Stomach (tissue), 8 donors: ENCODE measurements at regions not wholly inside any gene's neighbourhood (a gene's known extent, or its start where the extent isn't known, plus 50 kb on each side); places are given as distances from the start of the nearest gene placed in this dataset.

ENCODE experiments used
- DNase-seq, 2 donors: peaks; one replicate each; pipeline versions ENCODE4 v3.0.0 to v3.0.0-alpha.2; 2013 to 2019
- H3K27ac ChIP-seq, 5 donors: fragments of 200-600 bp in 4 of 5; sonication (generic) in 4 of 5; one replicate each; pipeline ENCODE4 v1.5.1; 2013 to 2019; ENCODE audit warnings: mild to moderate bottlenecking in 1 of 5, moderate library complexity in 1 of 5
- H3K27me3 ChIP-seq, 3 donors: fragments of 200-600 bp; sonication (generic); one replicate each; pipeline ENCODE4 v1.5.1; 2017 to 2019; ENCODE audit warnings: mixed run types in 1 of 3
- H3K36me3 ChIP-seq, 4 donors: fragments of 200-600 bp; sonication (generic); 1 replicate in 3 of 4; 2 replicates in 1 of 4; pipeline ENCODE4 v1.5.1; 2016 to 2019
- H3K4me1 ChIP-seq, 4 donors: fragments of 200-600 bp; sonication (generic); one replicate each; pipeline ENCODE4 v1.5.1; 2016 to 2019
- H3K4me3 ChIP-seq, 4 donors: fragments of 200-600 bp; sonication (generic) in 3 of 4; one replicate each; pipeline ENCODE4 v1.5.1; 2016 to 2019; ENCODE audit warnings: mild to moderate bottlenecking in 1 of 4
- H3K9me3 ChIP-seq, 4 donors: fragments of 200-600 bp; sonication (generic); one replicate each; pipeline ENCODE4 v1.5.1; 2016 to 2019
- CTCF ChIP-seq, 7 experiments: fragments of 450-650 bp in 4 of 7; fragments of 200-600 bp in 3 of 7; sonication (generic) in 3 of 7; IDR thresholded peaks; one replicate each; pipeline ENCODE4 v1.5.1; 2016 to 2019; ENCODE audit warnings: antibody characterized with exemption in 7 of 7, control low read depth in 2 of 7, mild to moderate bottlenecking in 1 of 7
- EP300 ChIP-seq: sonication (generic); formaldehyde crosslinking; IDR thresholded peaks from one replicate; pipeline ENCODE4 v1.6.1; 2017; ENCODE audit warnings: antibody characterized with exemption
- POLR2A ChIP-seq, 4 donors: fragments of 450-650 bp; IDR thresholded peaks; one replicate each; pipeline ENCODE4 v1.6.1; 2016; ENCODE audit warnings: antibody characterized with exemption in 4 of 4, control low read depth in 2 of 4, mild to moderate bottlenecking in 1 of 4, moderate library complexity in 1 of 4
- POLR2AphosphoS5 ChIP-seq, 3 donors: sonication (generic); formaldehyde crosslinking; IDR thresholded peaks; one replicate each; pipeline ENCODE4 v1.6.1; 2016; ENCODE audit warnings: antibody characterized with exemption in 3 of 3
- WGBS, 5 donors: extraction: QIAGEN DNeasy Blood & Tissue Kit in 3 of 5; methylation state at CpG; one replicate each; pipeline versions ENCODE4 v1.1.5 to v1.1.7; 2013 to 2018; 5-methylcytosine and 5-hydroxymethylcytosine counted together
- intact Hi-C: fragments of 100-400 bp; cut with DNase I; formaldehyde crosslinking; loops from one replicate; pipeline ENCODE4 v1.15.1; 2023; ENCODE audit warnings: low total_unique reads
- donor health status: healthy with polysubstance abuse.
- donor health status: Bipolar disorder and iron deficiency.
- donor health status: healthy.

GRCh38 chr12:29067430-29067829, 81.6 kb upstream of the FAR2 start:
- Histone ChIP-seq H3K27ac (no peak overlapping the region), H3K36me3 (no peaks in the 10 kb centered on the region), H3K9me3 (no peaks in the 10 kb centered on the region), H3K27me3 (no peaks in the 10 kb centered on the region), H3K4me1 (no peaks in the 10 kb centered on the region), H3K4me3 (no peak overlapping the region)
- 82 to 100% (median 92%) methylated on average over 1 of the region's 1 CpG for WGBS, 5 donors
- no peak for DNase-seq
- TF ChIP-seq CTCF (IDR thresholded peaks at IDR 0.05) = no peak
- no peak for TF ChIP-seq EP300
- no peak for TF ChIP-seq POLR2AphosphoS5 (IDR thresholded peaks at IDR 0.05)
- TF ChIP-seq POLR2A (IDR thresholded peaks at IDR 0.05) = no peak
- intact Hi-C loops = no loop called here

- intact Hi-C loops = no loop called here
Observed at GRCh38 chr12:29070309-29070708, 78.8 kb upstream of the FAR2 start.

GRCh38 chr12:29071099-29071498, 78.0 kb upstream of the FAR2 start:
- Histone ChIP-seq H3K4me3 (no peak overlapping the region), H3K36me3 (no peaks in the 10 kb centered on the region), H3K4me1 (no peaks in the 10 kb centered on the region), H3K9me3 (no peaks in the 10 kb centered on the region), H3K27me3 (no peaks in the 10 kb centered on the region), H3K27ac (no peak overlapping the region)
- intact Hi-C loops = no loop called here
- no peak for DNase-seq
- no peak for TF ChIP-seq POLR2A (IDR thresholded peaks at IDR 0.05)
- TF ChIP-seq POLR2AphosphoS5 (IDR thresholded peaks at IDR 0.05) = no peak
- TF ChIP-seq CTCF (IDR thresholded peaks at IDR 0.05) = no peak
- TF ChIP-seq EP300 = no peak

More at GRCh38 chr12:29070309-29070708, 78.8 kb upstream of the FAR2 start:
- TF ChIP-seq EP300 (no peak), CTCF (IDR thresholded peaks at IDR 0.05) (no peak), POLR2A (IDR thresholded peaks at IDR 0.05) (no peak), POLR2AphosphoS5 (IDR thresholded peaks at IDR 0.05) (no peak)
- H3K27ac ChIP-seq = no peak overlapping the region
- no peak for DNase-seq
- H3K36me3 ChIP-seq = no peaks in the 10 kb centered on the region
- no peaks in the 10 kb centered on the region for H3K4me1 ChIP-seq
- H3K27me3 ChIP-seq = no peaks in the 10 kb centered on the region
- H3K4me3 ChIP-seq = no peak overlapping the region
- no peaks in the 10 kb centered on the region for H3K9me3 ChIP-seq
- 0 to 52% (median 6%) methylated on average over 1 of the region's 1 CpG for WGBS, 5 donors

- no peaks in the 10 kb centered on the region for H3K27me3 ChIP-seq
- H3K27ac ChIP-seq = no peak overlapping the region
- 81 to 96% (median 90%) methylated on average over 1 of the region's 1 CpG for WGBS, 5 donors
- no peaks in the 10 kb centered on the region for H3K9me3 ChIP-seq
- H3K4me3 ChIP-seq = no peak overlapping the region
- no peak for DNase-seq
- TF ChIP-seq CTCF (IDR thresholded peaks at IDR 0.05) (no peak), POLR2A (IDR thresholded peaks at IDR 0.05) (no peak), POLR2AphosphoS5 (IDR thresholded peaks at IDR 0.05) (no peak), EP300 (no peak)
- H3K4me1 ChIP-seq = no peaks in the 10 kb centered on the region
- no peaks in the 10 kb centered on the region for H3K36me3 ChIP-seq
- intact Hi-C loops = no loop called here
Observed at GRCh38 chr12:29072631-29073030, 76.4 kb upstream of the FAR2 start.
